EL (cell line): ENCODE measurements at regions not wholly inside any gene's neighbourhood (a gene's known extent, or its start where the extent isn't known, plus 50 kb on each side); places are given as distances from the start of the nearest gene placed in this dataset.

Experiments used
- DNase-seq: peaks from one replicate; pipeline ENCODE4 v3.0.0-alpha.2; 2016

DNA sequence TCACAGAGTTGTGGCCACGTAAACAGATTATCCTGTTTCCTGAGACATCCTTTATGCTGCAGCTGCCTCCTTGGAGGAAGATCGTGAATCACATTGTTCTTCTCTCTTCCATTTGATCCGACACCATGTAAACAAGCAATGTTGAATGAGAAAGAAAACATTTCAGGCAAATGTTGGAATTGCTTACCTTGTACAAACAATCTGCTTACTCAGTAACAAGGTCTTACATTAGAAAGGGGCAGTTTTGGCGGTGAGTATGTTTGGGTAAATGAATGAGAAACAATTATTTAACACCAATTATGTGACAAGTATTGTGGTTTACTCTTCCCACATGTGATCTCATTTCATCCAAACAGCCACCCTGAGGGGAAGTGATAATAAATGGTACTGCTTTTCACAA, 637.8 kb downstream of the RAB28 start:
- no peak for DNase-seq

- DNase-seq: peak; percentile 6
Measured at GRCh38 chr4:12844141-12844540, 640.0 kb downstream of the RAB28 start.

- no peak for DNase-seq
Measured at GRCh38 chr4:12827966-12828365, 656.2 kb downstream of the RAB28 start.

DNA sequence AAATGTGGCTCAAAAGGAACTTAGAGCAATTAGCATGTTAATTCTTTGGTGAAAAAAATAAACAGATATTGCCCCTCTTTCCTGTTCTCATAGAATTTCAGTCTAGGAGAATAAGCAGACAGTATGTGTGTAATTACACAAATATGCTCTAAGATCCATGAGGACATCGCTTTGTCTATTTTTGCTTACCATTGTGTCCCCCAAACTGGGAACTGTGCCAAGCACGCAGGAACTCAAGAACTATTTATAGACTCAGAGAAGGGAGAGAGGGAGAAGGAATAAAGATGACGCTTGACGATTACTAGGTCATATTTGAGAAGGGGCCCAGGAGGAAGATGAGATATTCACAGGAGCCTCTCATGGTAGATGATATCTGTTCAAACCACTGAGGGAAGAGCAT, 692.6 kb downstream of the RAB28 start:
- DNase-seq: no peak

DNA sequence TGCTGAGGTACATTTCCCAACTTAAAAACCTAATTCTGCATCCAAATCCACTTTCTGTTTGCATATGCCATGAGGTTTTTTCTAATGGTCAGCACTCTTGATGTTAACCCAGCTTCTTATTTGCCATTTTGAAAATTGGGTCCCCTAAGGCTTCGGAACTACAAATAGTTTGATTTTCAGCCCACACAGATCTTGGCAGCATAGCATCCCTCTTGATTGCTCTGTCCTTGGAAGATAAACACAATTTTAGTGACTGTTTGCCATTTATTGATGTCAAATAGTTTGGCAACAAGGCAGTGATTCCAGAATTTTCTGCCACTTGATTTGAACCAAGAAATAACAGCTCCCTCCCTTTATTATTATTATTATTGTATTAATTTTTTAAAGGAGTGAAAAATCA, 696.9 kb downstream of the RAB28 start:
- DNase-seq: no peak

GRCh38 chr4:12778706-12779105, 705.4 kb downstream of the RAB28 start:
- no peak for DNase-seq

DNA sequence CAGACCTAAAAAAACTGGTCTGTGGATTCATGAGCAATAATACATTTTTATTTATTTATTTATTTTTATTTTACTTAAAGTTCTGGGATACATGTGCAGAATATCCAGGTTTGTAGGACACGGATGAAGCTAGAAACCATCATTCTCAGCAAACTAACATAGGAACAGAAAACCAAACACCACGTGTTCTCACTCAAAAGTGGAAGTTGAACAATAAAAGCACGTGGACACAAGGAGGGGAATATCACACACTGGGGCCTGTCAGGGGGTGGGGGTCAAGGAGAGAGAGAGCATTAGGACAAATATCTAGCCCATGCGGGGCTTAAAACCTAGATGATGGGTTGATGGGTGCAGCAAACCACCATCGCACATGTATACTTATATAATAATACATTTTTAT, 705.9 kb downstream of the RAB28 start:
- DNase-seq: no peak

DNA sequence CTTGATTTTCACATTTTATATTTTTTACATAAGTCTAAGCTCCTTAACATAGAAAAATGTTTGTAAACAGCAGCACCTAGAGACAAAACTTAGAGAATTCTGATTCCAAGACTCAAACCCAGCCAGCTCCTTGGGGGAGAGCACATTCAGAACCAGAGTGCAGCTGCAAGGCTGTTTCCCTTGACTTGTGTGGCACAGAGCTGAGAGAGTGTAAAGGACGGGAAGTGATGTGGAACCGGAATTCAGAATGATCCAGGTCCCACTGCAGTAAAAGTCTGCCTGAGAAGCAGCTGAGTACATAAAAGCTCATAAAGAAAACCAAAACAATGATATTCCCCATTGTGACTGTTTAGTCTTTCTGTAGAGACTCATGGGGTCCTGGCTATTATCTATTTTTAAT, 713.8 kb downstream of the RAB28 start:
- DNase-seq: no peak

GRCh38 chr4:12761694-12762093, 722.4 kb downstream of the RAB28 start:
- DNase-seq: no peak

DNA sequence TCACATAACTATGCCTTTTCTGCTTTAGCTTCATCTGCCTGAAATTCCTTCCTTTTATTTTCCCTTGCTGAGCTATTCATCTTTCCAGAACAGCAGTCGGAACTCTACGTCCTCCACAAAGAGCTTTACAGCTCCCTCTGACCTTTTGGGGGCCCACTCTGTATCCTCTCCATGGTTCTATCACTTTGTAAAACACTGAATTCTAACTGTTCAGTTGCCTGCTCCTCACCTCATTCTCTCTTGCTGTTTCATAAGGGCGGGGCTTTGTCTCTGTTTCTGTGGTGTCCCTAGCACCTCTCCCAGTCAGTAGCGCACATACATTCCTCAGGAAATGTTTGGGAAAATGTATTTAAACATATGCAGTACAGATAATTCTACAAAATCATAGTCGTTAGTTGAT, 737.0 kb downstream of the RAB28 start:
- DNase-seq: no peak

GRCh38 chr4:12746221-12746620, 737.9 kb downstream of the RAB28 start:
- no peak for DNase-seq

DNA sequence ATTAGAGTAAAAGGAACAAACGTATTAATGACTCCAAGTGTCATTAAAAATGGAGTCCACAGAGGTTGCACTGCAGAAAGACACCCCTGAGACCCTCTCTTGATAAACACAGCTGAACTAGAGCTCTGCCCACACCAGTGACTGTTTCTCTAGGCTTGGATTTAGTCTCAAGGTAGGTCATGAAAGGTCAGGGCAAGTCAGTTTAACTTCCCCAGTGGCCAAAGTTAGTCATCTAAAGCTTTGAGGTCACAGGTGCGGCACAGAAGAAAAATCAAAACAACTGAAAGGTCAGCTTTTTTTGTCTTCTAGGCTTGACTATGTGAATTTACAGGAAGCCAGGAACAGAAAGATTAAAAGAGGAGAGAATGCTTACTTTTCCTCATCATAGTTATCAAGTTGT, 749.6 kb downstream of the RAB28 start:
- no peak for DNase-seq

- DNase-seq: peak; percentile 4
Measured at GRCh38 chr4:12729384-12729783, 754.8 kb downstream of the RAB28 start.

- DNase-seq: no peak
Measured at GRCh38 chr4:12724510-12724909, 759.6 kb downstream of the RAB28 start.

DNA sequence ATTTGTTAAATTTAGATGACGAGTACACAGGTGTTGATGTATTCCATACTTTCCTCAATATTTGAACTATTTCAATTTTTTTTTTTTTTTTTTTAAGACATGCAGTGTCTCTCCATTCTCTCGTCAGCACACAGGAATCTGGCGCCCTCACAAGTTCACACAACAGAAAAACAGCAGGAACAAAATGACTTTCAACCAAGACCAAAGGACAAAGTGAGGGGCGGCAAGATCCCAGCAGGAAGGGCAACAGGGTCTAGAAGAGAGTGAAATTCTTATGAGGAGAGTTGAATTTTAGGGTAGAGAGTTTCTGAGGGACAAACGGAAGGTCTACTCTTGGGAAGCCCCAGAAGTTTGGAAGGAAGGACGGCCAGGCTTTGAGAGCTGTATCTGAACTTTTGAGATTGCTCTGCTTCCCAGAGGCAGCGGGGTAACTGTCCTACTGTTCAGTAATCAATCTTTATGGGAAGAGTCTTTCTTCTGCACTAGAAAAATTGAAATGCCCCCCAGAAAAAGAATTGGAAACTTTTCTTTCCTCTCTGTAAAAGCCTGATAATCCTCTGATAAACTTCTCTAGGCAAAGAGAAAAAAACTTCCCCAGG, 760.2 kb downstream of the RAB28 start:
- no peak for DNase-seq

- DNase-seq: no peak
Measured at GRCh38 chr4:12716896-12717295, 767.2 kb downstream of the RAB28 start.

DNA sequence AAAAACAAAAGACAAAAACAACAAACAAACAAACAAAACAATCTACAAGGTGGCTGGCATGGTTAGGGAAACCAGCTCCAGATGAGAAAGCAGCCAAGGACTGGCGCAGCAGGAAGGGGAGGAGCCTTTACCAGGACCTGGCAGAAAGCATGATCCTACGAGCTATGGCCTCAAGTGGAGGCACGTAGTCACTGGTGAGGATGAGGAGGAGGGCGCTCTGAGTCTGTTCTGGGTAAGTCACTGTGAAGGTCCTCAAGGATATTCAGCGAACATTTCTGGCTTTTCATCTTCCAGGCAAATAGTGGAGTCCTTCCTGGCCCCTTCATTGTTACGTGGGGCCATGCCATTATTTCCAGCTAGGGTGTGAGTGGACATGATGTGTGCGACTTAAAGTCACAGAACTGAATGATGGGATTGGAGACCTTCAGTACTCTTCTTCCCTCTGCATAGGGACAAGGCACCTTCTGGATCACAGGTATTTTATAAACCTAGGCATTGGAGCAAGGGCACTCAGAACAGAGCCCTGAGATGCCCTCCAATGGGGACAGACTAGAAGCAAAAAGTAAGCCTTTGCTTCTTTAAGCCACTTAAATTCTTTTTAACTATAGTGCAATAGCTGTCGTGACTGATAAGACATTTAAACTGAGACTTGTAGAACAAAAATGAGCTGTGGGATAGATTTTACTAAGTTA, 771.3 kb downstream of the RAB28 start:
- DNase-seq: no peak

DNA sequence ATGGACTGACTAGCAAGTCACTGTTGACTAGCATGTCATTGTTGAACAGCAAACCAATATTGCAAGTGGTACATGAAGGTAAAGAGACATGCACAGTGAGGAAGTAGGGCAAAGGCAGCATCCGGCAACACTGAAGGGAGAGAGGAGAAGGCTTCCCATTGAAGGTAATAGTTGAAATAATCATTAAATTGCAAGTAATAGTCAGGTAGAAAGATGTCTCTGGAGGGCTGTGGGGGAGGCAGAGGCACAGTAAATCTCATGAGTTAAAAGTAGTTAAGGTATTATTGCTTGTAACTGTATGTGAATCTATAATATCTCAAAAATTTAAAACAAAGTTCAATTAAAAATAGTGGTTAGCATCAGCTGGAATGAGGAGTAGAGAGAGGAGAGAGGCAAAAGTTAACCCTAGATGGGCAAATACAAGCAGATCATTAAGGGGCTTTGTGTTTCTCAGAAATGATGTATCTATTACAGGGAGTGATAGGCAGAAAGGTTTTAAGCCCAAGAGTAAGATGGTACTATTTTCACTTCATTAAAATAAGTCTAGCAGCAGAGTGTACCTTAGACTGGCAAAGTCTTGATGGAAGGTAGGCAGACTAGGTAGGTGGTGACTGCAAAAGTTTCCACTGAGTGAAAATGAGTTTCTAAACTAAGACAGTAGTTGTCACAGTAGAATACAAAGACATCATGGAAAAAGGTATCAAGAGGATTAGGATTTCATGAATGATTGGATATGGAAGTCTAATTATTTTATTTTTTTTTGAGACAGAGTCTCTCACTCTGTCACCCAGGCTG, 776.6 kb downstream of the RAB28 start:
- no peak for DNase-seq

DNA sequence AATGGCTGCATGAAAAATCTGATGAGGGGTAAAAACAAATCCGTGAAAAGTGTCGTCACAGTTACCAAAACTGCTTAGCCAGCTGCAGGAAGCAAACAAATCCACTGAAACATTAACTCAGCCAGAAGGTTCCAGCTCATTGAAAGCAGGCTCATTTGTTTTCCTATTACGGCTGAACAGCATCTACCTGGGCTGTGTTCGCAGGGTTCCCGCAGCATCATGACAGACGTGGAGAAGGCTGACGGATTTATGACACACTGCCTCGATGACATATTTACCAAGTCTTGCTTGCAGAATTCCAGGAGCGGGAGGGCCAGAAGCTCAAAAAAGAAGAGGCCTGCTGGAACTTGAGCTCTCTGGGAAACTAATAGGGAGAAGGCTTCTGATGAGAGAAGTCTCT, 781.1 kb downstream of the RAB28 start:
- no peak for DNase-seq

DNA sequence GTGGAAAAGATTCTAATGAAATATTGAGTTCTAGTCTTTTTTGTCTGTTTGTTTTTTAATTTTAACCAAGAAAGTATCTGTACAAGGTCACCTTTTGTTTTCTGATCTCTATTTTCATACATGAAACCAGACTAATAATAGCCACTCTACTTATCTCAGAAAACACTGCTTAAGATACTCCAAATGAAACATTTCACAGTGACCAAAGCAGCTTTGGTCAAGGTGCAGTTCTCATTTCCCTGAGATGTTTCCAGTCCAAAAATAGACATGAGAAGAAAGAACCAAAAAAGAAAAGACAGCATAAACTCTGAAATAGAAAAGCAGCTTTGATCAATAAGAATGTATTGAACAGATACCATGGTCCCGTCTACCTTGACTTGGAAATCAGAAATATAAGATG, 782.8 kb downstream of the RAB28 start:
- DNase-seq: no peak

DNA sequence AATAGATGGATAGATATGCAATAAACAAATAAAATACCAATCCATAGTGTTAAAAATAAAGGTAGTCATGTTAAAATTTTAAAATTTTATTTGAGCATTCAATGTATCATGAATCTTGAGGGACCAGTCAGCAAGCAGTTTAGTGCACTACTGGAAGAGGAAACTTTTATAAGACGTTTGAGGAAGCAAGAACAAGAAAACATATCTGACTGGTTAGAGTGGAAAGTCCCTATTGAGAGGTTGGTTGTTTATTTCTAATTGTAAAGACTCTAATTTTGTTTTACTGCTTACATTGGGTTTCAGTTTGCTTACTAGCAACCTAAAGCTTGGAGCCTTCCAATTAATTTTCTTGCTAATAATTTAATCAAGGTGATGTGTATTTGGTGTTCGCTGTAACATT, 786.2 kb downstream of the RAB28 start:
- DNase-seq: no peak

GRCh38 chr4:12692815-12693214, 791.3 kb downstream of the RAB28 start:
- DNase-seq: no peak

DNA sequence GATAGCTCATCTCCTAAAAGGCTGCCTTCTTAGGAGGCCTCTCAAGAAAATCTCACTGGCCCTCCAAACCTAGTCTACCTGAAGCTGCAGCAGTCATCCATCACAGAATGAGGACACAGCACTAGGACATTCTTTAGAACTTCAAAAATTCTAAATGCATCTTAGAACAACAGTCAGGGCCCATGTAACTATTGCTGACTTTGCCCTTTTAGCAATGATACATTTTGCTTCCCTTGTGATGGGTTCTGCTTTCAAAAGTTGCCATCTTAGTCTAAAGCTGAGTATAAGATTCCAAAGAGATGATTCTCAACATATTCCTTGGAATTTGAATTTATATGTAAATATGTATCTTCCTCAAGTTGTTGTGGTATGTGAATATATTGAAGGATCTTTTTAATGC, 793.0 kb downstream of the RAB28 start:
- no peak for DNase-seq

DNA sequence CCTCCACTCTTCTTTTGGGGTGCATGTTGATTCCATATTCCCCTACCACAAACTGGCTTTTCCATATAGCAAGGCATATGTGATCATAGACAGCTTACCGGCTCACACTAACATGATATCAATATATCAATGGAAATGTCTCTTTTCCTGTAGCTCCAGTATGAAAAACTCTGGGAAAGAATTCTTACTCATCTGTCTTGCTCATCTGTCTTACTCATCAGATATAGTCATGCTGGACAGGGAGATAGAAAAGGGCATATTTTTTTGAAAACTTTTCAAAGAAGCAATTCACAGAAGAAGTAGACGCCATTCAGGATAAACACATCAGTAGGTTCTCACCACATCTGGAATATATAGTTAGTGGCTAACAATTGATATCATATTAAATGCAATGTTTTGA, 794.7 kb downstream of the RAB28 start:
- no peak for DNase-seq
